Nephron progenitor cell (in vitro differentiated cells): ENCODE measurements at regions not wholly inside any gene's neighbourhood (a gene's known extent, or its start where the extent isn't known, plus 50 kb on each side); places are given as distances from the start of the nearest gene placed in this dataset.
"Not testable (repeated sequence)": the region's sequence is repeated elsewhere in the genome, so short reads cannot be mapped to it uniquely, and the experiment has no call there.

Source experiments
- DNase-seq: peaks from one replicate; pipeline ENCODE4 v3.0.0; 2021
- H3K27ac Mint-ChIP-seq: 2 replicates; pipeline ENCODE4 v1.8.0; 2021; ENCODE audit warnings: mild to moderate bottlenecking, moderate library complexity, mixed read lengths
- H3K27me3 Mint-ChIP-seq: 2 replicates; pipeline ENCODE4 v1.8.0; 2021; ENCODE audit warnings: mild to moderate bottlenecking, low read depth, mixed read lengths; ENCODE audit not compliant: poor library complexity
- H3K36me3 Mint-ChIP-seq: 2 replicates; pipeline ENCODE4 v1.8.0; 2021; ENCODE audit warnings: low read depth, mixed read lengths
- H3K4me1 Mint-ChIP-seq: 2 replicates; pipeline ENCODE4 v1.8.0; 2021; ENCODE audit warnings: mixed read lengths
- H3K4me3 Mint-ChIP-seq: 2 replicates; pipeline ENCODE4 v1.8.0; 2021; ENCODE audit warnings: mild to moderate bottlenecking, moderate library complexity, mixed read lengths
- H3K9me3 Mint-ChIP-seq: 2 replicates; pipeline ENCODE4 v1.8.0; 2021; ENCODE audit warnings: mild to moderate bottlenecking, moderate library complexity, mixed read lengths
- TF ChIP-seq, protein P1 (sequence below): fragments of 200-600 bp; sonication (generic); IDR thresholded peaks from 2 replicates; pipeline ENCODE4 v1.5.0; 2021; ENCODE audit warnings: antibody characterized with exemption

DNA sequence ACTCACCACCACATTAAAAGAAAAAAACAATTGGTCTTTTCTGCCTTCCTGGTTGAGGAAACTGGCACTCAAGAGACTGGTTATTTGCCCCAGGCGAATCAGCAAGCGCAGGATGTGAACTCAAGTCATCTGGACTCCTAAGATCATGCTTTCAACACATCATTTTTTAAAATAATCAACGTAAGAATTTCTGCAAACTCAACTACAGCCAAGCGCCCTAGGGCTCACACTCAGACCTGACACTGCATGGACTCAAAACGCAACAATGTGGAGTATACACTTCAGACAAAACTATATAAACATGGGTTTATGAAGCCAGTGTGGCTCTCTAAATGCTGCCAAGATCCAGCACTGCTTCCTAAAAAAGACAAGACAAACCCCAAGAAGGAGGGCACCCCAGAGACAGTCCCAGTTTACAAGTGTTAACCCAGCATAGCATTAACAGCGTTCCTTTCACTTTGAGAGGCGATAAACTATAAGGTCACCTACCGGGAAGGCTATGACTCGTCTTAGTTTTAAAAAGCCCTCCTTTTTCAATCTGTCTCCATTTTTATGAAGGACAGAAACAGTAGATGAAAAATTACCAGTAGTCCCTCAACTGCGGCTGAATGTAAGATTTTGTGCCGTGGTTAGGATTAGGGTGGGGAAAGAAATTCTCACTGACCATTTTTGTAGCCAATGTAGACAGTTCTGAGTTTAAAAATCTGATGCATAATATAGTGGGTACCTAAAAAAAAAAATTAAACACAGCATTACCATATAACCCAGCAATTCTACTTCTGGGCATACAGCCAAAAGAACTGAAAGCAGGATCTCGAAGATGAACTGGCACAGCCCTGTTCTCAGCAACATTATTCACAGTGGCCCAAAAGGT lies 54.8 kb downstream of the SIPA1L2 start:
- H3K36me3 Mint-ChIP-seq, result peaks cover 13% of the 10 kb centered on the region
- DNase-seq, result no peak
- TF ChIP-seq, protein P1, sequence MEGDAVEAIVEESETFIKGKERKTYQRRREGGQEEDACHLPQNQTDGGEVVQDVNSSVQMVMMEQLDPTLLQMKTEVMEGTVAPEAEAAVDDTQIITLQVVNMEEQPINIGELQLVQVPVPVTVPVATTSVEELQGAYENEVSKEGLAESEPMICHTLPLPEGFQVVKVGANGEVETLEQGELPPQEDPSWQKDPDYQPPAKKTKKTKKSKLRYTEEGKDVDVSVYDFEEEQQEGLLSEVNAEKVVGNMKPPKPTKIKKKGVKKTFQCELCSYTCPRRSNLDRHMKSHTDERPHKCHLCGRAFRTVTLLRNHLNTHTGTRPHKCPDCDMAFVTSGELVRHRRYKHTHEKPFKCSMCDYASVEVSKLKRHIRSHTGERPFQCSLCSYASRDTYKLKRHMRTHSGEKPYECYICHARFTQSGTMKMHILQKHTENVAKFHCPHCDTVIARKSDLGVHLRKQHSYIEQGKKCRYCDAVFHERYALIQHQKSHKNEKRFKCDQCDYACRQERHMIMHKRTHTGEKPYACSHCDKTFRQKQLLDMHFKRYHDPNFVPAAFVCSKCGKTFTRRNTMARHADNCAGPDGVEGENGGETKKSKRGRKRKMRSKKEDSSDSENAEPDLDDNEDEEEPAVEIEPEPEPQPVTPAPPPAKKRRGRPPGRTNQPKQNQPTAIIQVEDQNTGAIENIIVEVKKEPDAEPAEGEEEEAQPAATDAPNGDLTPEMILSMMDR, result no peak
- H3K9me3 Mint-ChIP-seq, result peaks cover 3% of the 10 kb centered on the region
- H3K27me3 Mint-ChIP-seq, result no peaks in the 10 kb centered on the region
- H3K4me3 Mint-ChIP-seq, result no peak overlapping the region
- H3K27ac Mint-ChIP-seq, result no peak overlapping the region
- peaks cover 43% of the 10 kb centered on the region for H3K4me1 Mint-ChIP-seq

DNA sequence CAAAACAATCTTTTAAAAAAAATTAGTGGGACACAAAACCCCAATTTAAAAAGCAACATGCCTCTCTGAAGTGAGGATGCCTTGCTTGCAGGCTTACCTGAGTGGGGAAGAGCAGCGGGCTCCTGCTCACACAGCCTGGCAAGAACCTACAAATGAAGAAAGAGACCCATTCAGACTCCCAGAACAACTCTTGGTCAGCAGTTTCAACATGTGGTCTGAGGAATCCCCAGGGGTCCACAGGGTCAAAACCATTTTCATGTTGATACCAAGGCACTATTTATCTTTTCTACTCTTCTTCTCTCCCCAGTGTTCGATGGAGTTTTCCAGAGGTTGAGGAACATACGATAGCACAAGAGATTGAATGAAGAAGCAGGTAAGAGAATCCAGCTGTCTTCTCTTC lies 55.9 kb downstream of the SIPA1L2 start:
- Mint-ChIP-seq H3K36me3 (peaks cover 16% of the 10 kb centered on the region), H3K27me3 (no peaks in the 10 kb centered on the region), H3K4me3 (no peak overlapping the region), H3K9me3 (peaks cover 3% of the 10 kb centered on the region), H3K27ac (no peak overlapping the region), H3K4me1 (peaks cover 36% of the 10 kb centered on the region)
- no peak for DNase-seq
- TF ChIP-seq, protein P1, result no peak

DNA sequence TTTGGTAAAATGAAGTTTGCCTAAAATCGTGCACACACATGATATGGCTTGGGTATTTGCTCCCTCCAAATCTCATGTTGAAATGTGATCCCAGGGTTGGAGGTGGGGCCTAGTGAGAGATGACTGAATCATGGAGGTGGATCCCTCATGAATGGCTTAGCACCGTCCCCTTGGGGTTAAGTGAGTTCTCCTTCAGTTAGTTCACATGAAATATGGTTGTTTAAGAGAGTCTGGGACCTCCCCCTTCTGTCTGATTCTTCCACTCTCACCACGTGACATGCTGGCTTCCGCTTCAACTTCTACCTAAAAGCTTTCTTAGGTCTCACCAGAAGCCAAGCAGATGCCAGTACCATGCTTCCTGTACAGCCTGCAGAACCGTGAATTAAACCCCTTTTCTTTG lies 58.4 kb downstream of the SIPA1L2 start:
- H3K9me3 Mint-ChIP-seq, result peaks cover 3% of the 10 kb centered on the region
- H3K4me1 Mint-ChIP-seq, result peaks cover 17% of the 10 kb centered on the region
- DNase-seq, result no peak
- no peak overlapping the region for H3K4me3 Mint-ChIP-seq
- H3K36me3 Mint-ChIP-seq, result peaks cover 18% of the 10 kb centered on the region
- H3K27ac Mint-ChIP-seq, result no peak overlapping the region
- TF ChIP-seq, protein P1, result no peak
- H3K27me3 Mint-ChIP-seq, result no peaks in the 10 kb centered on the region

DNA sequence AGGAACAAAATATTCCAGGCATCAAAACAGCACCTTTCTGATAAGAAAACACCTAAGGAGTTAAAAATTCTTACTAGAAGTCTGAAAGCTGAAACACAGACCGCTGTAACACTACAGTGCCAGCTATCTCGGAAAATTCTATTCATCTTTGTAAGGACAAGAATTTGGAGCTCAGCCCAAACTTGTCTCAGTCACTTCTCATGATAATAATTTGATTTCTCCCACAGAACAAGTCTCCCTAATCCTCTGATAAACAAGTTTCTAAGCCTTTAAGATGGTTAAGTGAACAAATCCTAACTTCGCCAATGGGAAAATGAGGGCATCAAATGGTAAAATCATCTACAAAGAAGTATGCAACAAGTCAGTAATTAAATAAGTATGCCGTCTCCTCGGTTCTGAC lies 59.9 kb downstream of the SIPA1L2 start:
- Mint-ChIP-seq H3K36me3 (peaks cover 18% of the 10 kb centered on the region), H3K4me3 (no peak overlapping the region), H3K27me3 (no peaks in the 10 kb centered on the region), H3K9me3 (peaks cover 3% of the 10 kb centered on the region), H3K4me1 (peaks cover 17% of the 10 kb centered on the region), H3K27ac (no peak overlapping the region)
- no peak for DNase-seq
- TF ChIP-seq, protein P1, result no peak

DNA sequence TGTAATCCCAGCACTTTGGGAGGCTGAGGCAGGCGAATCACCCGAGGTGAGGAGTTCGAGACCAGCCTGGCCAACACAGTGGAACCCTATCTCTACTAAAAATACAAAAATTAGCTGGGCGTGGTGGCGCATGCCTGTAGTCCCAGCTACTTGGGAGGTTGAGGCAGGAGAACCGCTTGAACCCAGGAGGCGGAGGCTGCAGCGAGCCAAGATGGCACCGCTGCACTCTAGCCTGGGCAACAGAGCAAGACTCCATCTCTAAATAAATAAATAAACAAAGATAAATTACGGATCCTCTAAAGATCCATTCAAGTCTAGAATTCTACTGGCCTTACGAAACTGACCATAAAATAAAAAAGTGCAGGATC lies 60.4 kb downstream of the SIPA1L2 start:
- not testable (repeated sequence) for DNase-seq, H3K4me3 Mint-ChIP-seq, H3K27me3 Mint-ChIP-seq, H3K9me3 Mint-ChIP-seq, H3K27ac Mint-ChIP-seq
- peaks cover 18% of the 10 kb centered on the region for H3K36me3 Mint-ChIP-seq
- H3K4me1 Mint-ChIP-seq, result peaks cover 17% of the 10 kb centered on the region

DNA sequence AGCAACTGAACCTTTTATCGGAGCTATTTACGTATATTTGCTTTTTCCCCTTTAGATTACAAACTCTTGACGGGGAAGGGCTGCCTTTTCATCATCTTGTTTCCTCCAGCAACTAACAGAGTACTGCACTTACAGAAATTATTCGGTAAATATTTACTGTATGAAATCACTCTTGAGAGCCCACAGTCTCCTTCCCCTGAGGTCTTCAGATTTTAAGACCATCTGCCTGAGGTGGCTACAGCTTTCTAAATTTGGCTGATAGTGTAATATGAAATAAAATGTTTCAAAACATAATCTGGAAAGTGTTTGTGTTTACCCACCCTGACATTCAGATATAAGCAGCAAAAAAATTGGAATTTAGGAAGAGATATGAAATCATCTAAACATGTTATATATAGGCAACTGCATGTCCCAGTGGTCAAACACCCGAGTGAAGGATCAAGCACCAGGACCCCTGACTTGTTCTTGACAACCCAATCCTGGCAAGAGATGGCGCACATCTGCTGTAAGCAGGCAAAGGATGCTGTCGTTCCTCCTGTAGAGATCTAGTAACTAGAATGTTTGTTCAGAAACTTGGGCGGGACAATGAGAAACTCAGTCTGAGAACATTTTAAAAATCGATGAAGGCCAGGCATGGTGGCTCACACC lies 60.9 kb downstream of the SIPA1L2 start:
- no peak for DNase-seq
- H3K27ac Mint-ChIP-seq, result no peak overlapping the region
- no peak overlapping the region for H3K4me3 Mint-ChIP-seq
- peaks cover 3% of the 10 kb centered on the region for H3K9me3 Mint-ChIP-seq
- peaks cover 18% of the 10 kb centered on the region for H3K36me3 Mint-ChIP-seq
- TF ChIP-seq, protein P1, result no peak
- peaks cover 22% of the 10 kb centered on the region for H3K4me1 Mint-ChIP-seq
- H3K27me3 Mint-ChIP-seq, result peaks cover 3% of the 10 kb centered on the region
